ENCODE measurements at regions not wholly inside any gene's neighbourhood (a gene's known extent, or its start where the extent isn't known, plus 50 kb on each side); places are given as distances from the start of the nearest gene placed in this dataset.

- H3K9me3 ChIP-seq (ENCODE audit: control insufficient read depth, low read length) = no peaks in the 10 kb centered on the region
- Mint-ChIP-seq H3K36me3 (ENCODE audit: low read depth) (no peaks in the 10 kb centered on the region), H3K4me3 (no peak overlapping the region), H3K27me3 (ENCODE audit: insufficient read depth) (no peaks in the 10 kb centered on the region), H3K27ac (no peak overlapping the region), H3K4me1 (no peaks in the 10 kb centered on the region), H3K9me3 (no peaks in the 10 kb centered on the region)
- H3K27me3 ChIP-seq (ENCODE audit: control insufficient read depth, insufficient read depth, low read length, poor library complexity, severe bottlenecking) = no peaks in the 10 kb centered on the region
- no peak for DNase-seq
- no peaks in the 10 kb centered on the region for H3K4me1 ChIP-seq (ENCODE audit: control insufficient read depth, insufficient read depth, low read length)
- H3K9ac ChIP-seq (ENCODE audit: extremely low read depth, low read length, poor library complexity, severe bottlenecking) = no peak overlapping the region
- TF ChIP-seq CTCF (conservative IDR thresholded peaks at IDR 0.05) = no peak
- no peak overlapping the region for H3K4me3 ChIP-seq (ENCODE audit: low read length)
- no peak overlapping the region for H3K27ac ChIP-seq (ENCODE audit: low read depth, low read length)
- 89 to 96% methylated on average over 3 of the region's 3 CpGs for WGBS, 2 experiments (ENCODE audit: insufficient coverage in 1 of 2, insufficient read length in 1 of 2)
- H3K36me3 ChIP-seq (ENCODE audit: control insufficient read depth, insufficient read depth, low read length) = no peaks in the 10 kb centered on the region
Observed at GRCh38 chr13:61253105-61253877, 162.4 kb downstream of the PCDH20 start.

- TF ChIP-seq CTCF (conservative IDR thresholded peaks at IDR 0.05) = no peak
- no peak overlapping the region for H3K27ac Mint-ChIP-seq
- H3K4me3 Mint-ChIP-seq = no peak overlapping the region
- H3K9me3 Mint-ChIP-seq = no peaks in the 10 kb centered on the region
- Histone ChIP-seq H3K4me3 (ENCODE audit: low read length) (no peak overlapping the region), H3K9me3 (ENCODE audit: control insufficient read depth, low read length) (no peaks in the 10 kb centered on the region), H3K9ac (ENCODE audit: extremely low read depth, low read length, poor library complexity, severe bottlenecking) (no peak overlapping the region), H3K27ac (ENCODE audit: low read depth, low read length) (no peak overlapping the region), H3K4me1 (ENCODE audit: control insufficient read depth, insufficient read depth, low read length) (no peaks in the 10 kb centered on the region), H3K36me3 (ENCODE audit: control insufficient read depth, insufficient read depth, low read length) (no peaks in the 10 kb centered on the region), H3K27me3 (ENCODE audit: control insufficient read depth, insufficient read depth, low read length, poor library complexity, severe bottlenecking) (no peaks in the 10 kb centered on the region)
- no peaks in the 10 kb centered on the region for H3K36me3 Mint-ChIP-seq (ENCODE audit: low read depth)
- peaks cover 3% of the 10 kb centered on the region for H3K4me1 Mint-ChIP-seq
- DNase-seq = no peak
- H3K27me3 Mint-ChIP-seq (ENCODE audit: insufficient read depth) = no peaks in the 10 kb centered on the region
Observed at GRCh38 chr13:61252213-61252612, 163.4 kb downstream of the PCDH20 start.

- H3K27ac ChIP-seq (ENCODE audit: low read depth, low read length) = no peak overlapping the region
- Mint-ChIP-seq H3K27me3 (ENCODE audit: insufficient read depth) (no peaks in the 10 kb centered on the region), H3K4me3 (no peak overlapping the region), H3K9me3 (peaks cover 18% of the 10 kb centered on the region), H3K4me1 (peaks cover 3% of the 10 kb centered on the region), H3K36me3 (ENCODE audit: low read depth) (no peaks in the 10 kb centered on the region), H3K27ac (no peak overlapping the region)
- no peaks in the 10 kb centered on the region for H3K27me3 ChIP-seq (ENCODE audit: control insufficient read depth, insufficient read depth, low read length, poor library complexity, severe bottlenecking)
- H3K4me3 ChIP-seq (ENCODE audit: low read length) = no peak overlapping the region
- no peaks in the 10 kb centered on the region for H3K36me3 ChIP-seq (ENCODE audit: control insufficient read depth, insufficient read depth, low read length)
- no peak overlapping the region for H3K9ac ChIP-seq (ENCODE audit: extremely low read depth, low read length, poor library complexity, severe bottlenecking)
- no peaks in the 10 kb centered on the region for H3K4me1 ChIP-seq (ENCODE audit: control insufficient read depth, insufficient read depth, low read length)
- WGBS, 2 experiments (ENCODE audit: insufficient coverage in 1 of 2, insufficient read length in 1 of 2) = 90 to 100% methylated on average over 3 to 6 of the region's 6 CpGs
- peak; percentile 73 for DNase-seq
- peak; percentile 28 for TF ChIP-seq CTCF (conservative IDR thresholded peaks at IDR 0.05)
- peaks cover 22% of the 10 kb centered on the region for H3K9me3 ChIP-seq (ENCODE audit: control insufficient read depth, low read length)
Observed at GRCh38 chr13:61247149-61247936, 168.3 kb downstream of the PCDH20 start.

Measured in endodermal cell (in vitro differentiated cells).